Central memory CD8-positive, alpha-beta T cell (primary cell): ENCODE measurements at regions not wholly inside any gene's neighbourhood (a gene's known extent, or its start where the extent isn't known, plus 50 kb on each side); places are given as distances from the start of the nearest gene placed in this dataset.

ENCODE experiments used
- ATAC-seq: fragments of 150-1000 bp; cut with Tn5 transposase; replicated peaks from 2 replicates; pipeline ENCODE4 v1.10.0; 2022; ENCODE audit warnings: mild to moderate bottlenecking, moderate FRiP score, moderate number of reproducible peaks; ENCODE audit not compliant: poor library complexity, severe bottlenecking; ENCODE audit errors: extremely low read depth
- DNase-seq, 2 donors: peaks; one replicate each; pipeline ENCODE4 v3.0.0; 2021; ENCODE audit warnings: low spot score in 2 of 2
- H3K27ac Mint-ChIP-seq: one replicate; pipeline ENCODE4 v1.8.0; 2022; ENCODE audit warnings: low read depth, mild to moderate bottlenecking, moderate library complexity, mixed read lengths
- H3K27me3 Mint-ChIP-seq: one replicate; pipeline ENCODE4 v1.8.0; 2022; ENCODE audit warnings: mixed read lengths
- H3K36me3 Mint-ChIP-seq: one replicate; pipeline ENCODE4 v1.8.0; 2022; ENCODE audit warnings: mild to moderate bottlenecking, moderate library complexity, mixed read lengths; ENCODE audit not compliant: insufficient read depth
- H3K4me1 Mint-ChIP-seq: one replicate; pipeline ENCODE4 v1.8.0; 2022; ENCODE audit warnings: mixed read lengths
- H3K4me3 Mint-ChIP-seq: one replicate; pipeline ENCODE4 v1.8.0; 2022; ENCODE audit warnings: mild to moderate bottlenecking, moderate library complexity, mixed read lengths
- H3K9me3 Mint-ChIP-seq: one replicate; pipeline ENCODE4 v1.8.0; 2022; ENCODE audit warnings: mixed read lengths

DNA sequence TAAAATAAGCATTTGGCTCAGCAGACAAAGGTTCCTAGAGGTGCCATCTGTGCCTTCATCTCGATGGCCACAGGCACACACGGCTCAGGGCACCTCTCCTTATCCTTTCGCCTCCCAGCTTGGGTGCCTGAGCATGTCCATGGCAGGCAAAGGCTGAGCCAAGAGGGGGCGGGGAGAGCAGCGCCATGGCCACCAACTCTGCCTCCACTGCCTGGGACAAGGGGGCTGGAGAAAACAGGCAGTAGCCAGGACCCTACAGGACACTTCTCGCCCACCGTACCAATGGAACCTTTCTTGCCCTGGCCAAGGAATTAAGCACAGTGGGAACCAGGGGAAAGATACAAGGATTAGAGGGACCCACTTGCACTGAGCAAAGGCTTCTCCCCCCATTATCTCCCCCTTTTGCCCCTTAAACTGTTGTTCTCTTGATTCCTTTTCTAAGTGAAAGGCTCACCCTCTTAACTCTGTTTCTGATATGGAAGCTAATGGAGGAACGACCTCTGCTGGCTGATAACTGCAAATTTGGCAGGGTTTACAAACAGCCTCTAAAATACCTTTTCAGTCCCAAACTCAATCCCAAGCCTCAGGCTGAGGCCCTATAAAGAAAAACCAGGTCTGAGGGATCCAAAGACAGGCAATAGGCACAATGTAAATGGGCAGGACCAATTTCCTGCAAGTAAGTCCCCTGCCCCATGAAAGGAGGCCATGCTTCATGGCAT lies 335.2 kb downstream of the ADAM29 start:
- Mint-ChIP-seq H3K36me3 (no peaks in the 10 kb centered on the region), H3K27me3 (no peaks in the 10 kb centered on the region), H3K4me1 (no peaks in the 10 kb centered on the region), H3K27ac (no peak overlapping the region), H3K4me3 (no peak overlapping the region), H3K9me3 (peaks cover 6% of the 10 kb centered on the region)
- no peak for DNase-seq
- ATAC-seq = no peak

DNA sequence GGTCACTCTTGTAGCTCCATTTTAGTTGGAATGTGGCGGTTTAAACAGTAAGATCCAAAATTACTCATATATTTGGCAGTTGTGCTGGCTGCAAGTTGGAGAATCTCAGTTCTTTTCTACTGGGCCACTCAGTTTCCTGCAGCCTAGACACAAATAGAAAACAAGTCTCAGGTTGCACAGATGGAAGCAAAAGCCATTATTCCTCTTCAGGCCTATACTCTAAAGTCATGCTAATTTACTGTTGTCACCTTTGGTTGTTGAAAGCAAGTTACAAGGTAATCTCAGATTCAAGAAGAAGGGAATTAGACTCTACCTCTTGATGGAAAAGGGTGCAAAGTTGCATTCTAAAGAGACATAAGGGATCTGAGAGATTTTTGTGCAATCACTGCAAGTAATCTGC lies 345.4 kb downstream of the ADAM29 start:
- DNase-seq (no peak), ATAC-seq (no peak)
- H3K4me3 Mint-ChIP-seq = no peak overlapping the region
- H3K9me3 Mint-ChIP-seq = peaks cover 6% of the 10 kb centered on the region
- H3K36me3 Mint-ChIP-seq = no peaks in the 10 kb centered on the region
- H3K4me1 Mint-ChIP-seq = no peaks in the 10 kb centered on the region
- H3K27ac Mint-ChIP-seq = no peak overlapping the region
- H3K27me3 Mint-ChIP-seq = no peaks in the 10 kb centered on the region

DNA sequence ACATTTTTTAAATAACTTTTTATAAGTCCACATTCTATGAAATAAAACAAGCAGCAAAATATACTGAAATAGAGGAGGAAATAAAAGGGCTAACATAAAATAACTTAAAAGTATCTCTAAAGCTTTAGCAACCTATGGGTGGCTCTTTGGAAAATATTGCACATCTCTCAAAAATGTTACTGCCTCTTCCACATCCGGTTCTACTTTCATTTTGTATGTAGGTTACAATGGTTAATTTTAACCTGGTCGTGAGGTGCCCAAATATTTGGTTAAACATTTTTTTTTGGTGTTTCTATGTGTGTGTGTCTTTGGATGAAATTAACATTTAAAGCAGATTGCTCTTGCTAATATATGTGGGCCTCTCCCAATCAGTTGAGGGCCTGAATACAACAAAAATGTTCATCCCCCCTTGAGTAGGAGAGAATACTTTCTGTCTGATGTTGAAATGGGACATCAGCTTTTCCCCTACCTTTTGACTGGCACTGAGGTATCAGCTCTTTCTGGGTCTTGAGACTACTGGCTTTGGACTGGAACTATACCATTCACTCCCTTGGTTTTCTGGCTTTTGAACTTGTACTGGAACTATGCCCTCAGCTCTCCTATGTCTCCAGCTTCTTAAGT lies 353.0 kb downstream of the ADAM29 start:
- Mint-ChIP-seq H3K27me3 (no peaks in the 10 kb centered on the region), H3K27ac (no peak overlapping the region), H3K4me1 (no peaks in the 10 kb centered on the region), H3K9me3 (no peaks in the 10 kb centered on the region), H3K36me3 (no peaks in the 10 kb centered on the region), H3K4me3 (no peak overlapping the region)
- no peak for DNase-seq
- ATAC-seq = no peak

DNA sequence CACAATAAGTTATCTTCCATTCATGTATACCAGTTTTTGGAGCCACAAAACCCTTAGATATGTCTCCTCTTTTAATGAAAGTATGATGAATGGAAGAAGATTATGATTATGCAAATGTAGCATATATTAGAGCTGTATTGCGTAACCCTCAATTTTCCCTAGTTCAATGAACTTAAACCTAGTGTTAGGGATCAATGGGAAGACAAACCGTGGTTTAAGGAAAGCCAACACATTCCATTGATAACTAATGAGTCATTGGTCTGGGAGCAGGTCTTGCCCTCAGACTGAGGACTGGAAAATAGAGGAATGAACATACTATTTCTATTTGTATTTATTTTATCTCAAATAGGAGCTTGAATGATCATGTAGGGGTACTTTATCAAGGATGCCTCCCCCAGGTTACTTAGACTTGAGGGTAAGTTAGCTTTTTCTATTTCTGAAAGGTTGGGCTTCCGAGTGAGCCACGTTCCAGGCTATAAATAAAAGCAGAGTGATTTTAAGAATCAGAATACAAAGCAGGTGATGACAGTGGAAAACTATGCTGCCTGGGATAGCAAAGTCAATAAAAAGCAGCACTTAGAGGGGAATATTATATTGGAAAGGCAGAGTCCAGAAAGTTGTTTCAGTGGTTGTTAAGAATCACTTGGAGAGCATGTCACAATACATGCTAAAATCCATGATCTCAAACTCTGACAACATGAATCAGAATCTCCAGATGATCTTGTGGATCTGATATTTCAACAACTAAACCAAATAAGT lies 356.0 kb downstream of the ADAM29 start:
- Mint-ChIP-seq H3K27me3 (no peaks in the 10 kb centered on the region), H3K4me3 (no peak overlapping the region), H3K4me1 (no peaks in the 10 kb centered on the region), H3K9me3 (peaks cover 5% of the 10 kb centered on the region), H3K36me3 (no peaks in the 10 kb centered on the region), H3K27ac (no peak overlapping the region)
- DNase-seq (no peak), ATAC-seq (no peak)

DNA sequence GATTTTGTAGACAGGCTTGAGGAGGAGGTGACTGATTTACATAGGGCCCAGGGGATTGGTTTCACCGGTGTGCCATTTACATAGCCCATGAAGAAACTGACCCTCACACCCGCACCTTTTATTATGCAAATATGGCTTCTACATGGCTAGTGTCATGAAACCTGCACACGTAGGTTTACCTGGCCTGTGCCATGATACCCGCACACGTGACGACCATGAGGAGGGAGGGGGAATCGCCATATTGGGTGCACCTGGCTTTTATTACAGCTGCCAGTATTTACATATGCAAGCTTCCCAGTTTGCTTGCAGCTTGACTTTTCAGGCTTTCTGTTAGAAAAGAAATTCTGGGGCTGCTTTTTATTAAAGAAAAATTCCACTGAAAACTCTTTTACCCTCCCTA lies 359.7 kb downstream of the ADAM29 start:
- H3K4me3 Mint-ChIP-seq = no peak overlapping the region
- H3K27ac Mint-ChIP-seq = no peak overlapping the region
- no peaks in the 10 kb centered on the region for H3K36me3 Mint-ChIP-seq
- DNase-seq (no peak), ATAC-seq (no peak)
- no peaks in the 10 kb centered on the region for H3K4me1 Mint-ChIP-seq
- no peaks in the 10 kb centered on the region for H3K27me3 Mint-ChIP-seq
- peaks cover 16% of the 10 kb centered on the region for H3K9me3 Mint-ChIP-seq

DNA sequence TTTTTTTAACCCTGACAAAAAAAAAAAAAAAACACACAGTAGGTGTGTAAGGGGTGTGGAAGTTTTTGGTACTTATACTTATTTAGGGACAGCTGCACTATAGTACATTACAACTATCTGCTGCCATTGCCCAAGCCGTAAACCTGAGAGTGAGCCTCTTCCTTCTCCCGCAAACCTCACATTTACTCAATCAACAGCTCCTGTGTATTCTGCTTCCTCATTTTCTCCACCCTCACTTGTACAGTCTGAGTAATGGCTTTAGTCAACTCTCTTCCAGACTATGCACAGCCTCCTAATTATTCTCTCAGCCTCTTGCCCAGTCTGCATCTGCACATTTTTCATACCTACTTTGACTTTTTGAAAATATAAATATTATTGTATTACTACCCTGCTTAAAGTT lies 362.0 kb downstream of the ADAM29 start:
- DNase-seq (no peak), ATAC-seq (no peak)
- H3K9me3 Mint-ChIP-seq = peaks cover 23% of the 10 kb centered on the region
- no peaks in the 10 kb centered on the region for H3K27me3 Mint-ChIP-seq
- no peaks in the 10 kb centered on the region for H3K36me3 Mint-ChIP-seq
- H3K4me1 Mint-ChIP-seq = no peaks in the 10 kb centered on the region
- no peak overlapping the region for H3K4me3 Mint-ChIP-seq
- no peak overlapping the region for H3K27ac Mint-ChIP-seq

DNA sequence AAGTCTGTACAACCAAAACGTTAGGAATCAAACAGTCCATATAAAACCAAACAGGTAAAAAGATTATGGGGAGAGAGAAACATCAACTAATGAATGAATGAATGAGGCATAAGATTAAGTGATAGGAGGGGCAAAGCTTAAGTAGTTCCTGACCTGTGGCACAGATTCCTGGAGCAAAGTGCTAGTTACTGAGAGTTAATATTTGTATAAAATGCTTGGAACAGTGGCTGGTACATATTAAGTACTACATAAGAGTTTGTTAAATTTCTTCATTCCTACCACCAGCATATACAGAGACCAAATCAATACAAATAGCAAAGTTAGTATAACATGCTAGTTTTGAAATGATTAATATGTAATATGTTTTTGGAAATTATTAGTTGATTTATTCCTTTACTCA lies 363.7 kb downstream of the ADAM29 start:
- H3K9me3 Mint-ChIP-seq = peaks cover 35% of the 10 kb centered on the region
- no peak overlapping the region for H3K27ac Mint-ChIP-seq
- no peaks in the 10 kb centered on the region for H3K27me3 Mint-ChIP-seq
- no peaks in the 10 kb centered on the region for H3K36me3 Mint-ChIP-seq
- no peak overlapping the region for H3K4me3 Mint-ChIP-seq
- DNase-seq = no peak
- no peaks in the 10 kb centered on the region for H3K4me1 Mint-ChIP-seq
- no peak for ATAC-seq

DNA sequence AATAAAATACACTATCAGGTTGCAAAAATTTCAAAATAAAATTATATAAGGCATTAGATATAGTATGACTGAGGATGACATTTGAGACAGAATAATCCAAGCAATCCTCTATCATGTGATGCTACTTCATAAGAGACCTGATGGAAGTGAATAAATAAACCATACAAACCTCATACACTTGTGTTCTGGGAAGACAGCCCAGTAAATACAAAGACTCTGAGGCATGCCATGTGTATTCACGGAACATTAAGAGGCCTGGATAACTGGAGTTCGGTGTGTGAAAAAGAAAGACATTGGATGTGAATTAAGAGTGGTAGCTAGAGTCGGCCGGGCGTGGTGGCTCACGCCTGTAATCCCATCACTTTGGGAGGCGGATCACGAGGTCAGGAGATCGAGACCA lies 364.2 kb downstream of the ADAM29 start:
- H3K36me3 Mint-ChIP-seq = no peaks in the 10 kb centered on the region
- peaks cover 38% of the 10 kb centered on the region for H3K9me3 Mint-ChIP-seq
- H3K4me1 Mint-ChIP-seq = no peaks in the 10 kb centered on the region
- H3K4me3 Mint-ChIP-seq = no peak overlapping the region
- no peak overlapping the region for H3K27ac Mint-ChIP-seq
- no peak for DNase-seq
- no peak for ATAC-seq
- H3K27me3 Mint-ChIP-seq = no peaks in the 10 kb centered on the region

DNA sequence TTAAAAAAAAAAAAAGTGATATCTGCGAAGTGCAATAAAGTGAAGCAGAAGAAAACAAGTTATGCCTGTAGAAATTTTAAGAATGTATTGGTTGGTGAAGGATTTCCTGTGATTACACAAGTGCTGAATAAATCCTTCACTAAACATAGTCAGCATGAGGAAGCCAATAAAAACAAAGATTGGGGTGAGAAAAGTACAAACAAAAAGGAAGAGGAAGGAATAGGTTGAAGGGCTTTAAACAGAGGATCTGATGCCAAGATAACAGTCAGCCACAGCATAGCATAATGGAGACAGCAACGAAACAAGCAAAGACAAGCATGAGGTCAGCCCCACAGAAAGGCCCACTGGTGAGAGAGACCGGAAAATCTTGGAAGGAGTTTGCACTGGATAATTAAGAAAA lies 372.2 kb downstream of the ADAM29 start:
- Mint-ChIP-seq H3K4me3 (no peak overlapping the region), H3K36me3 (no peaks in the 10 kb centered on the region), H3K9me3 (peaks cover 32% of the 10 kb centered on the region), H3K27me3 (no peaks in the 10 kb centered on the region), H3K27ac (no peak overlapping the region), H3K4me1 (no peaks in the 10 kb centered on the region)
- DNase-seq = no peak
- ATAC-seq = no peak

DNA sequence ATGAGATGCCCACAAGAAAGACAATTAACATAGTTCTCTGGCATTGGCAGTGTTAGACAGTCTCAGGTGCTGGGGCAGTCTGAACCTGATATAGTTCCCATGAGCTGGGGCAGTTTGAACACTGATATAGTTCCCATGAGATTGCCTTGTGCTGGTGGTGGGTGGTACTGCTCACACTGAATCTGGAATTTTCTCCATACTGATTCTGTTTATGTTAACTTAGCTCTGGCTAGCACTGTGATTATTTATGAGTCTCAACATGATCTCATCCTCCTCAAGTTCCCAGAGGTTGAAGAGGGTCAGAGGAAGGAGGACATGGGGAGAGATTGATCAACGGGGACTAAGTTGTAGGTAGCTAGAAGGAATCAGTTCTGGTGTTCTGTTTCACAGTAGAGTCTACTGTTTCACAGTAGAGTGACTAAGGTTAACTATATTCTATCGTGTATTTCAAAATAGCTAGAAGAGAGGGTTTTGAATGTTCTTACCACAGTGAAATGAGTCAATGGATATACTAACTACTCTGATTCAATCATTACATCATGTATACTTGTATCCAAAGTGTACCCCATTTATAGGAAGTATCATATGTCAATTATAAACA lies 379.9 kb downstream of the ADAM29 start:
- Mint-ChIP-seq H3K27me3 (no peaks in the 10 kb centered on the region), H3K4me3 (no peak overlapping the region), H3K9me3 (peaks cover 12% of the 10 kb centered on the region), H3K36me3 (no peaks in the 10 kb centered on the region), H3K27ac (no peak overlapping the region), H3K4me1 (no peaks in the 10 kb centered on the region)
- no peak for ATAC-seq
- no peak for DNase-seq

DNA sequence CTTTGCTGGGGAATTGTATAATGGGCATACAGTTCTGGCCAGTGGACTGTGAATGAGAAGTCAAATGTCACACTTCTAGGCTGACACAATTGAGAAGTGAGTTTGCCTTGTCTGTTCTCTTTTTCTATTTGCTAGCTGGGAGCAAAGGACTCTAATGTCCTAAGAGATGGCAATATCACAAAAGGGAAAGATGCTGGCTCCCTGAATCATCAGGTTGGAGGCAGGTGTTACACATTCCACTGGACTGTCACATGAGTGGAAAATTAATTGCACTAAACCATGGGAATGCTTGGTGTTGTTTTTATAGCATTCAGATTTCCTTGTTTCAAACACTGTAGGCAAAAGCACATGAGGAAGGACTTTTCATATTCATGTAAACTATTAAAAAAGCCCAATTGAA lies 388.3 kb downstream of the ADAM29 start:
- H3K4me3 Mint-ChIP-seq = no peak overlapping the region
- ATAC-seq (no peak), DNase-seq (no peak)
- H3K27ac Mint-ChIP-seq = no peak overlapping the region
- no peaks in the 10 kb centered on the region for H3K4me1 Mint-ChIP-seq
- no peaks in the 10 kb centered on the region for H3K27me3 Mint-ChIP-seq
- peaks cover 16% of the 10 kb centered on the region for H3K9me3 Mint-ChIP-seq
- H3K36me3 Mint-ChIP-seq = no peaks in the 10 kb centered on the region

DNA sequence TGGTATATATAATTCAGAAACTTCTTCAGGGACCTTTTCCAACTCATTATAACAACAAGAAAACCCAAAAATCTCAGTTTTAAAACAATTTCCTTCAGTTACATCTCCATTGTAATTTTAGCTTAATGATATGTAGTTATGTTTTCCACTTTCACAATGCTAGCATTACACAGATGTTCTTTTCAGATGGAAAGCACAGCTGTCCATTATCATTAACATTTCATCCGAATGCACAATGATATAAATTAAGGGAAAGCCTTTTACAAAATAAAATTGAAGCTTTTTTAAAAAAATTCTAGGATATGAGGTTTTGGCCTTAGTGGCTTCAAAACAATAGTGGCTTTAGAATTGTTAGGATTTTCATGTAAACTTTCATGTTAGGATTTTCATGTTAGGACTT lies 389.2 kb downstream of the ADAM29 start:
- Mint-ChIP-seq H3K4me1 (no peaks in the 10 kb centered on the region), H3K27ac (no peak overlapping the region), H3K36me3 (no peaks in the 10 kb centered on the region), H3K9me3 (peaks cover 16% of the 10 kb centered on the region), H3K4me3 (no peak overlapping the region), H3K27me3 (no peaks in the 10 kb centered on the region)
- no peak for DNase-seq
- ATAC-seq = no peak

DNA sequence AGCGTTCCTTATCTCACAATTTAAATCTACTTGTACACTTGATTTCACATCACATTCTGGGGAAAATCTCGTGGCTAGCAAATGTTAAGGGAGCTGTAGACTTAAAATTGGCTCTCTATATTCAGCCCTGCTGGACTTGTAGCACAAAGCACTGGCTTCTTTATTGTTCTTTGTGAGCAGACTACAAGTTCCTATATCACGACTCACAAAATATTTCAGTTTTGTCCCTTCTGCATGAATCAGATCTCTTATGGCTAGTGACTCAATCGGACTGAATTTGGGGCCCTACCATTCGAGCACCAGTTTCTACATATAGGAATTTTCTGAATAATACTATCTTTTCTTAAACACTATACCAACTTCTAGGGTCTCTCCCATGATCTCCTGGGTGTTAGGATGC lies 390.1 kb downstream of the ADAM29 start:
- H3K4me1 Mint-ChIP-seq = no peaks in the 10 kb centered on the region

More for the DNA sequence above, 390.1 kb downstream of the ADAM29 start:
- Mint-ChIP-seq H3K4me3 (no peak overlapping the region), H3K36me3 (no peaks in the 10 kb centered on the region), H3K27ac (no peak overlapping the region), H3K27me3 (no peaks in the 10 kb centered on the region), H3K9me3 (peaks cover 16% of the 10 kb centered on the region)
- ATAC-seq (no peak), DNase-seq (no peak)
